KG1 (cell line): ENCODE measurements at regions not wholly inside any gene's neighbourhood (a gene's known extent, or its start where the extent isn't known, plus 50 kb on each side); places are given as distances from the start of the nearest gene placed in this dataset.
"Not testable (repeated sequence)": the region's sequence is repeated elsewhere in the genome, so short reads cannot be mapped to it uniquely, and the experiment has no call there.

Source experiments
- DNase-seq: peaks from one replicate; lab custom pipeline; 2025; lab: John Stamatoyannopoulos, UW

GRCh38 chr17:37828651-37829124 is 83.8 kb upstream of the HNF1B start:
- DNase-seq, result peak; percentile 60

DNA sequence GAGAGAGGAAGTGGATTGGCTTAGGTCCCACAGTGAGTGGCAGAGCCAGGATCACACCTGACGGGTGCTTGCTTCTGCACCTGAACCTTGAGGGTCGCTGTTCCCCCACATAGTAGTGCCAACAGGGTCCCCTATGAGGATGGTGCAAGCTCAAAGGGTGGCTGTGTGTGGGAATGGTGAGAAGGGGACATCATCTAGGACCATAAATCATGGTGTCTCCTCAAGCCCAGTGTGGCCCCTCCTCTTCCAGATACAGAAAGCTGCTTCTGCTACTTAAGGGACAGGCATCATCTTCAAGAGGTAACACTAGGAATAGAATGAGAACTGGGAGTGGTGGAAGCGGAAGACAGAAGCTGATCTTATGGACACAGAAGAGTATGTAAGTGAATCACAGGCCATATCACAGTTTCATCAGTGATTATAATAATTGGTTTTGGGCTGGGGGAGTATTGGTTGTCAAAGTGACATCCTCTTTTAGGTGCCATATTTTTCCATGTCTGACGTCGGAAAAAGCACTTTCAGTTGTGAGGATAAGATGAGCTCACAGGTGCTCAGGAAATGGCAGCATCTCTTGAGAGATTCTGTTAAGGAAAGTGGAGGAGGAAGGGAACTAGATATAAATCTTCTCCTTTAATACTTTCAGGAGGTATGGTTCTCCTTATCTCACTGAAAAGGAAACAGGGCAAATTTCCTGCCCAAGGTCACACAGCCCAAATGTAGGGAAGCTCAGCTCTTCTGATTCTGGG is 83.2 kb upstream of the HNF1B start:
- DNase-seq, result no peak

DNA sequence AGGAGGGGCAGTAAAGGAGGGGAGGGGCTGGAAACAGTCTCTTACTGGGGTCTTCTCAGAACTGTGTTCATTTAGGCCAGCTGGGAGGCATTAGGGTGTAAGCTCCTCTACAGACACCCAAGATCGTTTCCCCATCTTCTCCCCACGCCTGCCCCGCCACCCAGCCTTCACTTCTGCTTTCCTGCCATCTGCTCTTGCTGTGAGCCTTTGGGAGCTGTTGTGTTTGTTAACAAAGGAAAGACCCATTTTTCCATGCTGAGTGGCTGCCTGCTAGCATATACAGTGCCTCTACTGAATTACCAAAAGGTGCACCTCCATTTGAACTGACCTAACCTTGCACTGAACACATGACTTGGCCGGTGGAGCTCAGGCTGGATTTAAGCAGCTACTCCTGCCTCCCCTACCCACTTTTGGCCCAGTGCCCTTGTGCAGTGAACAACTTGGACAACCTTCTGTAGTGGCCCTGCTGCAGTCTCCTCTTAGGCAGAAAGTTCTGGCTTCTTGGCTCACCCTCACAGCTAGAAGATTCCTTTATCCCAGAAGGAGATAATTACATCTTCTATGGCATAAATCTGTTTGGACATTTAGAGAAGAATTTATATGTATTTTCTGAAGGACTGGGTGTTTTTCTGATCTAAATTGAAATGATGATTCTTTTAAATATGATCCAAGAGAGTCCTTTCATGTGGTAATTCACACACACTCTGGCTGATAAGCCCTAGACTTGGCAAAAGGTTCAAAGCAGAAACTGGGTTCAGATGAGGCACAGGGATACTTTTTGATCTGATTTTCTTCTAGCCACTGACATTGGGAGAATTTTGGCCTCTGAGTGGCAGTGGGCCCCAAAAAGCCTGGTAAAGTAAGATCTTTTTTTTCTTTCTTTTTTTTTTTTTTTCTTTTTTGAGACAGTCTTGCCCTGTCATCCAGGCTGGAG is 81.9 kb upstream of the HNF1B start:
- peak; percentile 48 for DNase-seq

GRCh38 chr17:37825851-37826250 is 81.0 kb upstream of the HNF1B start:
- no peak for DNase-seq

DNA sequence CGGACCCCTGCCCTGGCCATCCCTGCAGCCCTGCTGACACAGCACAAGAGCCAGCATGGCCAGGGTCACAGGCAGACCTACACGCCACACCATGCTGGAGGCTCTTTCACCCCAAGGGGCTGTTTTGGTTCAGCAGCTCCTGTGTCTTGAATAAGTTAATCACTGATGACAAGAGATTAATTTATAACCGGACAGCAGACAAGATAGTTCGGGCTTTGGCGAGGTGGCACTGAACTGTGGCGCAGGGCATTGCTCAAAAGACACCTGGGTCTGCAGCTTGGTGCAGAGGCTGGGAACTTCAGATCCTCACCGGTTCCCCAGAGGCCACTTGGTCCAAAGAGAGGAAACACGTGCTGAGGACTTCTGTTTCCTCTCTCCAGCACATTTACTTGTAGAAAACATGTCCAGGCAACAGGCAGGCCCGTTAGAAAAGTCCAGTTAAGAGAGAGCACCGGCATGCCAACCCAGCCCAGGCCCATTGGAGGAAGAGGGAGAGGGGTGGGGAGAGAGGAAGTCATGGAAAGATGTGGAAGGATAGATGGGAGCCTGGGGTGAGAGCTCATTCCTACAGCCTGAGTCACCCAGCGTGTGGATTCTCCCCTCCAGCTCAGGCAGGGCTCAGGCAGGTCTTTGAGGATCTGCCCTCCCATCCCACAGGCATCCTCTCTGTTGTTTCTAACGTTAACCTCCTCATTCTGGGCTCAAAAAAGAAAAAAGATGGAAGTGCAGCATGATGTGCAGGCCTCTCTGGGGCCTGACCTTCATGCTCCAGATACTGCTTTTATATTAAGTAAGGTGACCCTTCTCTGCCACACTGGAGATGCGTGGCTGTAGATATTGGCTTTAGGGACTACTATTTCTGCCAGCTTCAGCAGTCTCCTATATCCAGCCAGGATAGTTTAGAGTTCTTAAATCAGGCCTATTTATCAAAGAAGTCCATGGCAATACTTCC is 80.0 kb upstream of the HNF1B start:
- no peak for DNase-seq

GRCh38 chr17:37823996-37824395 is 79.1 kb upstream of the HNF1B start:
- no peak for DNase-seq

GRCh38 chr17:37820995-37821713 is 76.3 kb upstream of the HNF1B start:
- no peak for DNase-seq

DNA sequence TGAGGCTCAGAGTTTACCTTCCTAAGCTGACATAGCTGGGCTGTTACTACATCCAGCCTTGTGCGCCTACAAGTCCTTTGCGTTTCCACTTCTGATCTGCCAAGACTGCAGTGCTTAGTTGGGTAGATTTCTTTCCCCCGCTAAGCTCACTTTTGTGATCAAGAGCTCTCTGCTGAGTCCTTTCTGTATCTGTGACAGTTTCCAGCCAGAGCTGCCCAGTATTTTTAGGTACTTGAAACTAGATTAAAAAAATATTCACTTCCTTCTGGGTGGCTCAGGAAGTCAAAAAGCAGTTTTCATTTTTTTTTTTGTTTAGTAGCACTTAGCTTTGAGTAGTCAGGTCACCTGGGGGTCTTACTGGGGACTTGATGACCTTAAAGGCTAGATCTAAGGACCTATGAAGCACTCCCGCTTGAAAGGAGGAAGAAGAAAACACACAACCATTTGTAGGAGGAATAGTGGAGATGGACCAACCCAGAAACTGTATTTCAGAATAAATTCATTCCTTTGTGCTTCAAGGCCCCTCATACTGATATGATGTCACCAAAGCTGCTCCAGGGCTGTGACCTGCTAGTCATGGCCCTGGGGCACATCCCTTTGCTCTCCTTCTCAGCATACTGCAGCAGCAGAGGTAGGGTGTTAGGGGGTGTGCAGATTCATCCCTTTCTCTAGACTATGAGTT is 75.6 kb upstream of the HNF1B start:
- peak; percentile 47 for DNase-seq

DNA sequence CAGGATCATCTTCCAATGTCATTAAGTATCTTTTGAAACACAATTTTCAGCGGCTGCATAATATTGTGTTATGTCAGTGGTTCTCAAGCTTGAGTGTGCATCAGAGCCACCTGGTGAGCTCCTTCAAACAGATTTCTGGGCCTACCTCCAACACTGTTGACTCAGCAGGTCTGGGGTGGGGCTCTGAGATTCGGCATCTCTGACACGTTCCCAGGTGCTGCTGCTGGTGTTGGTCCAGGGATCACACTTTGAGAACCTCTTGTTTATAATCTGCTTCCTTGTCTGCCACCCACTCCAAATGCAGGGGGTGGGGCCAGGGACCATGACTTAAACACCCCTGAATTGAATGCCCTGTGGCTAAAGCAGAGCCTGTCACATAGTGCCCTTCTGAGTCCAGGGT is 73.8 kb upstream of the HNF1B start:
- no peak for DNase-seq

- no peak for DNase-seq
These were observed 72.1 kb upstream of the HNF1B start for GRCh38 chr17:37816950-37817349.

GRCh38 chr17:37815536-37815935 is 70.7 kb upstream of the HNF1B start:
- DNase-seq, result no peak

DNA sequence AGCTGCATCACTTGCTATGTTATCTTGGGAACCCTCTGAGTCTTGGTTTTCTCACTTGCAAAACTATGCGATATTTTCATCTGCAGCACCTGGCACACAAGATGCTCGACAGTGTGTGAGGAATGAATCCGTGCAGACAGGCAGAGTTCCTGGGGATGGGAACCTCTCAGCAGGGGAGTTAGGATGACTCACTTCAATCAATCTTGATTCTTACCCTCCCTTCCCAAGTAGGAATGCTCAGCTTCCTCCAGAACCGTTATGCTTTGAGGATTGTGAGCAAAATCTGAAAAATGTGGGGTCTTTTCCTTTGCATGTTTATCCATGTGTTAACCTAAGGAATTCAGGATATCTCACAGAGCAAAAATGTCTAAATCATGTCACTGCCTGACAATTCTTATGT is 68.9 kb upstream of the HNF1B start:
- DNase-seq, result no peak

- not testable (repeated sequence) for DNase-seq
These were observed 64.0 kb upstream of the HNF1B start for GRCh38 chr17:37808846-37809245.

DNA sequence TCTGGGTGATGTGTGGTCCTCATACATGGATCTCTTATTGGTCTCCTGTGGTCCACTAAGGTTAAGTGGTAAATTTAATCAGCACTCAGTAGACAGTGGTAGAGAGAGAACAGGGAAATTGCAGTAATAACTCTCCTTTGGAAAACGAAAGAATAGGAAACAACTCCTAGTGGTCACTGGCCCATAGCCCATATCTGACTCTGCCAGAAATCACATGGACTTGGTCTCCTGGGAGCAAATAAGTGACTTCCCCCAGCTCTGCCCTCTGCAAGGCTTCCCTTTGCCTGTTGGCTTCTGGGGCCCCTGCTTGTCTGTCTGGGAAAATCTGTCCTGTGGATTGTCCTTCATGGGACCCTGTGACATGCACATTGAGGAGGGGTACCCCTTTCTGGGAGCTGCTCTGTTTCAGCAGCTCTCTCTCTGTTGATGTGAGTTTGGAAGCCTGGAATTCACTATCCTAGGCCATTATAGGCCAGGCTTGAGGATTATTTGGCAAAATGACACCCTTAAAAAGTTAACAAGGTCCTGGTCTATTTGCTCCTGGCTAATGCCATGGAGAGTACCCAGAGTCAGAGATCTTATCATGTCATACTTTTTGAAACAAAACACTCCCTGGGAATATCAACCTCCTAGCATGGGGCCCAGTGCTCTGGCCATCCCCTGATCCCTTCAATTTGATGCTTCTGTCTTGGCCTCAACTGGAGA is 58.0 kb upstream of the HNF1B start:
- no peak for DNase-seq

DNA sequence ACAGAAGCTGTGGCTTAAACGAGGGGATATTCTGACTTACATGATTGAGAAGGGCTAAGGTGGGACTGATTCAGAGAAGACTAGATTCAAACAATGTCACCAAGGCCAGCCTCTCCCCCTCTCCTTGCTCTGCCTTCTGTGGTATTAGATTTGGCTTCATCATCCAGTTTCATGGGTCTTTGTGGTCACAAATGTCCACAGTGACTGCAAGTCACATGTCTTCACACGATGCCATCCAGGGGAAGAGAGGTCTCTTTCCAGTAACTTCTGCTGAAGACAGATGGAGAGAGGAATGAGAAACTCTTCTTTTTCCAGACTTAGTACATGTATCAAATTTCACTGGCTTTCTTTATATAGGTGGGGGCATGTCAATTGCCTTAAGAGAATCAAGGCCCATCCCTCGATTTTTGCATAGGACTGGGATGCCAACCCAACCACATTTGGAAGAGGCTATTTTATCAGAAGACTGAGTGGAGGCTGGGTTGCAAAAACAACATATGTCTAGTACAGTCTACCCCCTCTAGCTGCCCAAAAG is 57.3 kb upstream of the HNF1B start:
- no peak for DNase-seq

- no peak for DNase-seq
These were observed 56.3 kb upstream of the HNF1B start for GRCh38 chr17:37801171-37801570.

DNA sequence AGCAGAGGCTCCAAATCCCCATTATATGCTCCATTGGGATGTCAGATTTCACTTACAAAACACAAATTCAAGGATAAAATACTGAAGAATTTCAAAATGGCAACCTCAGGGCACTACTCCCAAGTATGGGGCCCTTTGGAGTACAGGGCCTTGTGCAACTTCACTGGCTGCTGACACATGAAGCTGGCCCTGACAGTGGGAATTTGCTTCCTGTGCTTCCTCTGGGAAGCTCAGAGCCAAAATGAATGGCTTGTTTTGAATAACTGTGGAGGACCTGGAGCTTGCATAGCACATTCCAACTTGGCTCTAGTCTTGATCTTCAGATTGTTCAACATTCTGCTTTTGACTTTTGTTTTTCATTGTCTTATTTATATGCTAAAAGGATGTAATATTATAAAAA is 52.3 kb upstream of the HNF1B start:
- DNase-seq, result no peak

- DNase-seq, result no peak
These were observed 51.2 kb upstream of the HNF1B start for GRCh38 chr17:37796076-37796475.
